ENCODE measurements at regions not wholly inside any gene's neighbourhood (a gene's known extent, or its start where the extent isn't known, plus 50 kb on each side); places are given as distances from the start of the nearest gene placed in this dataset.

GRCh38 chr15:85847031-85847430 is 52.3 kb upstream of the KLHL25 start:
- DNase-seq (ENCODE audit: low read depth, low spot score) = no peak

- no peak for DNase-seq (ENCODE audit: low read depth, low spot score)
Measured at GRCh38 chr15:85849946-85850345, 55.2 kb upstream of the KLHL25 start.

- no peak for DNase-seq (ENCODE audit: low read depth, low spot score)
Measured at GRCh38 chr15:85852969-85853368, 58.2 kb upstream of the KLHL25 start.

- peak; percentile 76 for DNase-seq (ENCODE audit: low read depth, low spot score)
Measured at GRCh38 chr15:85854345-85855097, 59.8 kb upstream of the KLHL25 start.

- DNase-seq (ENCODE audit: low read depth, low spot score) = peak; percentile 78
Measured at GRCh38 chr15:85858586-85859375, 64.1 kb upstream of the KLHL25 start.

- DNase-seq (ENCODE audit: low read depth, low spot score) = no peak
Measured at GRCh38 chr15:85859671-85860070, 64.9 kb upstream of the KLHL25 start.

- DNase-seq (ENCODE audit: low read depth, low spot score) = no peak
Measured at GRCh38 chr15:85860394-85861161, 65.9 kb upstream of the KLHL25 start.

- peak; percentile 76 for DNase-seq (ENCODE audit: low read depth, low spot score)
Measured at GRCh38 chr15:85865070-85865684, 70.5 kb upstream of the KLHL25 start.

GRCh38 chr15:85867250-85867649 is 72.5 kb upstream of the KLHL25 start:
- DNase-seq (ENCODE audit: low read depth, low spot score) = no peak

GRCh38 chr15:85869124-85869523 is 74.4 kb upstream of the KLHL25 start:
- DNase-seq (ENCODE audit: low read depth, low spot score) = no peak

GRCh38 chr15:85870216-85871014 is 75.7 kb upstream of the KLHL25 start:
- no peak for DNase-seq (ENCODE audit: low read depth, low spot score)

GRCh38 chr15:85871545-85871944 is 76.8 kb upstream of the KLHL25 start:
- no peak for DNase-seq (ENCODE audit: low read depth, low spot score)

- peak; percentile 23 for DNase-seq (ENCODE audit: low read depth, low spot score)
Measured at GRCh38 chr15:85872125-85872524, 77.4 kb upstream of the KLHL25 start.

- DNase-seq (ENCODE audit: low read depth, low spot score) = no peak
Measured at GRCh38 chr15:85874236-85874635, 79.5 kb upstream of the KLHL25 start.

GRCh38 chr15:85875756-85876155 is 81.0 kb upstream of the KLHL25 start:
- no peak for DNase-seq (ENCODE audit: low read depth, low spot score)

- peak; percentile 15 for DNase-seq (ENCODE audit: low read depth, low spot score)
Measured at GRCh38 chr15:85878828-85879225, 84.1 kb upstream of the KLHL25 start.

GRCh38 chr15:85879334-85880163 is 84.8 kb upstream of the KLHL25 start:
- no peak for DNase-seq (ENCODE audit: low read depth, low spot score)

- no peak for DNase-seq (ENCODE audit: low read depth, low spot score)
Measured at GRCh38 chr15:85880501-85881190, 85.9 kb upstream of the KLHL25 start.

GRCh38 chr15:85886309-85886811 is 91.6 kb upstream of the KLHL25 start:
- DNase-seq (ENCODE audit: low read depth, low spot score) = no peak

Measured in astrocyte of the hippocampus (primary cell).